Mucosa of descending colon (tissue), 3 donors: ENCODE measurements at regions not wholly inside any gene's neighbourhood (a gene's known extent, or its start where the extent isn't known, plus 50 kb on each side); places are given as distances from the start of the nearest gene placed in this dataset.

Experiments used
- ATAC-seq: fragments of 200-7000 bp; cut with Tn5 transposase; one replicate; pipeline ENCODE4 v1.9.1; 2020; ENCODE audit warnings: mild to moderate bottlenecking, moderate library complexity
- DNase-seq, 3 donors: peaks; one replicate each; pipeline ENCODE4 v3.0.0-alpha.2; 2020
- H3K36me3 ChIP-seq: fragments of 200-600 bp; one replicate; pipeline ENCODE4 v1.8.0; 2021; ENCODE audit warnings: low read depth, mild to moderate bottlenecking
- H3K4me1 ChIP-seq: fragments of 200-600 bp; one replicate; pipeline ENCODE4 v1.8.0; 2021; ENCODE audit warnings: low read depth, mild to moderate bottlenecking
- H3K4me3 ChIP-seq: fragments of 200-600 bp; one replicate; pipeline ENCODE4 v1.8.0; 2021; ENCODE audit warnings: mild to moderate bottlenecking
- H3K9me3 ChIP-seq: fragments of 200-600 bp; one replicate; pipeline ENCODE4 v1.8.0; 2021; ENCODE audit warnings: mild to moderate bottlenecking
- CTCF ChIP-seq: fragments of 200-600 bp; IDR thresholded peaks from one replicate; pipeline ENCODE4 v1.8.0; 2022; ENCODE audit warnings: antibody characterized with exemption, mild to moderate bottlenecking
- intact Hi-C, 2 donors: fragments of 100-400 bp; cut with DNase I in 1 of 2; cut with micrococcal nuclease in 1 of 2; formaldehyde crosslinking; loops; one replicate each; pipeline versions ENCODE4 v1.11.0 to v1.11.1; 2022; cut with DNase I, micrococcal nuclease
- donor health status: DM: no; HTN: no; CAD: no; lungs with moderate emphysema.
- donor health status: DM: no; HTN: no; CAD: no.
- donor health status: DM: no; HTN: yes; CAD: no.

- no peak for TF ChIP-seq CTCF
- ATAC-seq, result no peak
- Histone ChIP-seq H3K4me1 (no peaks in the 10 kb centered on the region), H3K36me3 (no peaks in the 10 kb centered on the region), H3K4me3 (no peak overlapping the region), H3K9me3 (no peaks in the 10 kb centered on the region)
- no peak for DNase-seq
- intact Hi-C loops, result no loop called here
These were observed 87.9 kb downstream of the ALX1 start for GRCh38 chr12:85367936-85368335.

- Histone ChIP-seq H3K9me3 (no peaks in the 10 kb centered on the region), H3K4me3 (no peak overlapping the region), H3K4me1 (no peaks in the 10 kb centered on the region), H3K36me3 (no peaks in the 10 kb centered on the region)
- ATAC-seq (no peak), DNase-seq (no peak)
- TF ChIP-seq CTCF, result no peak
- intact Hi-C loops, result no loop called here
These were observed 89.5 kb downstream of the ALX1 start for GRCh38 chr12:85369365-85370154.

GRCh38 chr12:85373045-85373444 lies 93.0 kb downstream of the ALX1 start:
- Histone ChIP-seq H3K36me3 (no peaks in the 10 kb centered on the region), H3K9me3 (no peaks in the 10 kb centered on the region), H3K4me1 (no peaks in the 10 kb centered on the region), H3K4me3 (no peak overlapping the region)
- intact Hi-C loops, result no loop called here
- TF ChIP-seq CTCF, result no peak
- ATAC-seq, result no peak
- DNase-seq, result no peak

- no peak for ATAC-seq
- DNase-seq, result no peak
- H3K4me3 ChIP-seq, result no peak overlapping the region
- H3K4me1 ChIP-seq, result no peaks in the 10 kb centered on the region
- TF ChIP-seq CTCF, result no peak
- no peaks in the 10 kb centered on the region for H3K36me3 ChIP-seq
- no peaks in the 10 kb centered on the region for H3K9me3 ChIP-seq
- intact Hi-C loops, result no loop called here
These were observed 95.0 kb downstream of the ALX1 start for GRCh38 chr12:85374981-85375380.

GRCh38 chr12:85385406-85385805 lies 105.4 kb downstream of the ALX1 start:
- Histone ChIP-seq H3K9me3 (no peaks in the 10 kb centered on the region), H3K4me1 (no peaks in the 10 kb centered on the region), H3K4me3 (no peak overlapping the region), H3K36me3 (no peaks in the 10 kb centered on the region)
- ATAC-seq (no peak), DNase-seq (no peak)
- intact Hi-C loops, result no loop called here
- TF ChIP-seq CTCF, result no peak

- DNase-seq (no peak), ATAC-seq (no peak)
- no peak overlapping the region for H3K4me3 ChIP-seq
- intact Hi-C loops, result no loop called here
- H3K4me1 ChIP-seq, result no peaks in the 10 kb centered on the region
- no peaks in the 10 kb centered on the region for H3K36me3 ChIP-seq
- no peak for TF ChIP-seq CTCF
- H3K9me3 ChIP-seq, result no peaks in the 10 kb centered on the region
These were observed 110.2 kb downstream of the ALX1 start for GRCh38 chr12:85390266-85390665.
